ENCODE measurements at regions not wholly inside any gene's neighbourhood (a gene's known extent, or its start where the extent isn't known, plus 50 kb on each side); places are given as distances from the start of the nearest gene placed in this dataset.

DNA sequence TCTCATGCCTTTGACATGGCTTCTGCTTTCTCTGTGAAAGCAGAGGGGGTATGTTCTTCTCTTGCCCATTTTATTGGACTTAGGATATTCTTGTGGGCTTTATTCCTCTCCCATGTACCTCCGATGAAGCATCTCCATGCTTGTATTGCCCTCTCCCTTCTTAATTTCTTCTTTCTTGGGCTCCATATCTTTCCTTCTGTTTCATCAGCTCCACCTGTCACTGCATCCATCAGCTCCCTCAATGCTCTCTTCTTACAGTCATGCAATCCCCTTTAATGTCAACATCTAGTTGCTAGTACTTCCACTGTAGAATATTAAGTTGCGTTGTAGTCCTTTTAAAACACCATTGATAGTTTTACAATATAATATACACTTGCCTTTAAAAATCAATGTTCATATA, 257.6 kb downstream of the GPAT3 start:
- TF ChIP-seq CTCF (IDR thresholded peaks at IDR 0.05) (no peak), POLR2AphosphoS5 (IDR thresholded peaks at IDR 0.05) (no peak), POLR2A (IDR thresholded peaks at IDR 0.05) (no peak), EP300 (IDR thresholded peaks at IDR 0.05) (no peak)
